Naive thymus-derived CD4-positive, alpha-beta T cell (primary cell): ENCODE measurements at regions not wholly inside any gene's neighbourhood (a gene's known extent, or its start where the extent isn't known, plus 50 kb on each side); places are given as distances from the start of the nearest gene placed in this dataset.

ENCODE experiments used
- ATAC-seq: fragments of 150-1000 bp; cut with Tn5 transposase; 2 replicates; pipeline ENCODE4 v1.10.0; 2021; ENCODE audit warnings: mild to moderate bottlenecking, moderate library complexity
- CTCF ChIA-PET: fragments of 350-600 bp; sonication (Branson Sonifier 250); formaldehyde crosslinking; loops from one replicate; lab custom pipeline; 2021; ENCODE audit warnings: antibody characterized with exemption; lab: Charles Lee
- POLR2A ChIA-PET: fragments of 350-600 bp; sonication (Branson Sonifier 250); formaldehyde crosslinking; loops from one replicate; lab custom pipeline; 2021; ENCODE audit warnings: antibody characterized with exemption, inconsistent platforms; lab: Charles Lee
- DNase-seq, 9 donors: peaks; one replicate each; pipeline versions ENCODE4 v3.0.0 to v3.0.0-alpha.2; 2020 to 2022; ENCODE audit warnings: mixed read lengths in 1 of 9
- H3K27ac ChIP-seq: one replicate; pipeline ENCODE4 v1.7.0; 2013; ENCODE audit warnings: mild to moderate bottlenecking, low read depth, low read length, moderate library complexity
- H3K27me3 ChIP-seq, 2 donors: one replicate each; pipeline ENCODE4 v1.7.0; 2013; ENCODE audit warnings: low read length in 2 of 2, mild to moderate bottlenecking in 2 of 2, moderate library complexity in 2 of 2; ENCODE audit not compliant: control insufficient read depth in 2 of 2, insufficient read depth in 2 of 2
- H3K36me3 ChIP-seq, 3 experiments: 1 replicate in 2 of 3; 2 replicates in 1 of 3; pipeline ENCODE4 v1.7.0; 2013; ENCODE audit warnings: low read length in 3 of 3, mild to moderate bottlenecking in 3 of 3, moderate library complexity in 1 of 3; ENCODE audit not compliant: insufficient read depth in 3 of 3, control insufficient read depth in 2 of 3
- H3K4me1 ChIP-seq, 2 donors: one replicate each; pipeline ENCODE4 v1.7.0; 2013; ENCODE audit warnings: low read length in 2 of 2, mild to moderate bottlenecking in 2 of 2, moderate library complexity in 1 of 2; ENCODE audit not compliant: control insufficient read depth in 2 of 2, insufficient read depth in 2 of 2
- H3K4me3 ChIP-seq: 2 replicates; pipeline ENCODE4 v1.7.0; 2013; ENCODE audit warnings: mild to moderate bottlenecking, low read length
- H3K9me3 ChIP-seq, 3 experiments: 1 replicate in 2 of 3; 2 replicates in 1 of 3; pipeline ENCODE4 v1.7.0; 2013; ENCODE audit warnings: low read length in 3 of 3; ENCODE audit not compliant: control insufficient read depth in 2 of 3
- H3K27ac Mint-ChIP-seq, 9 donors: one replicate each; pipeline ENCODE4 v1.8.0; 2020 to 2022; ENCODE audit warnings: mixed read lengths in 9 of 9, mild to moderate bottlenecking in 8 of 9, moderate library complexity in 5 of 9, inconsistent platforms in 2 of 9
- H3K27me3 Mint-ChIP-seq, 5 donors: one replicate each; pipeline ENCODE4 v1.8.0; 2021 to 2022; ENCODE audit warnings: mixed read lengths in 5 of 5, mild to moderate bottlenecking in 1 of 5
- H3K36me3 Mint-ChIP-seq, 5 donors: one replicate each; pipeline ENCODE4 v1.8.0; 2020 to 2022; ENCODE audit warnings: mixed read lengths in 5 of 5, mild to moderate bottlenecking in 3 of 5, inconsistent platforms in 1 of 5
- H3K4me1 Mint-ChIP-seq, 7 donors: one replicate each; pipeline ENCODE4 v1.8.0; 2020 to 2022; ENCODE audit warnings: mixed read lengths in 7 of 7, mild to moderate bottlenecking in 3 of 7, inconsistent platforms in 1 of 7
- H3K4me3 Mint-ChIP-seq, 10 donors: one replicate each; pipeline ENCODE4 v1.8.0; 2020 to 2022; ENCODE audit warnings: mild to moderate bottlenecking in 10 of 10, mixed read lengths in 10 of 10, moderate library complexity in 6 of 10, inconsistent platforms in 2 of 10
- H3K9me3 Mint-ChIP-seq, 11 donors: one replicate each; pipeline ENCODE4 v1.8.0; 2020 to 2022; ENCODE audit warnings: mixed read lengths in 11 of 11, mild to moderate bottlenecking in 4 of 11, inconsistent platforms in 1 of 11, moderate library complexity in 1 of 11
- intact Hi-C, 2 donors: fragments of 100-400 bp; cut with micrococcal nuclease; formaldehyde crosslinking; loops; one replicate each; pipeline ENCODE4 v1.15.1; 2023

- DNase-seq (no peak), ATAC-seq (no peak)
- H3K36me3 Mint-ChIP-seq, result no peaks in the 10 kb centered on the region
- Histone ChIP-seq H3K36me3 (no peaks in the 10 kb centered on the region), H3K4me3 (no peak overlapping the region), H3K4me1 (no peaks in the 10 kb centered on the region), H3K27me3 (no peaks in the 10 kb centered on the region), H3K9me3 (no peaks in the 10 kb centered on the region), H3K27ac (no peak overlapping the region)
- no peak overlapping the region for H3K4me3 Mint-ChIP-seq
- no peaks in the 10 kb centered on the region for H3K4me1 Mint-ChIP-seq
- peaks cover 0 to 11% (median 0%) of the 10 kb centered on the region in 5 donors for H3K27me3 Mint-ChIP-seq
- intact Hi-C loops, result no loop called here
- no peak overlapping the region for H3K27ac Mint-ChIP-seq
- H3K9me3 Mint-ChIP-seq, result peaks cover 0 to 2% (median 0%) of the 10 kb centered on the region in 11 donors
- POLR2A ChIA-PET, result no interaction called here
- CTCF ChIA-PET, result interaction anchor here (0.6 kb wide), 1 partner anchor 19 kb away, joined by 4 read pairs; no protein-coding TSS in a partner anchor
Measured at GRCh38 chr5:107271682-107272350, 398.9 kb downstream of the EFNA5 start.

DNA sequence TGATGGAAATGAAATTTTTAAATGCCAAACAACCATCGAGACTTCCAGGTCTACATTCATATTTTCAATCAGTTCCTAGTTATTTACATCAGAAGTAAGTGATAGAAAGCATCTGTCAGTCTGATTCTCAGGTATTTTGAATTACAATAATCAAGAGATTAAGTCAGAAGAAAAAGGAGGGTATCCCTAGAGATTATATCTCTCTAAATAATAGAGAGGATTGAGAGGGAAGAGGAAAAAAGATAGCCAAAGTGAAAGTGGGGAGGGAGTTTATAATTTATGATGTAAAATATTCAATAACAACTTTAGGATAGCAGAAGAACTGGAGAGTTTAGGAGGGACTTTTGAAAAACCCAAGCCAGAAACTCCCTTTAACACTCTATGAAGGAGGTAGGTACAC lies 400.2 kb downstream of the EFNA5 start:
- no peak overlapping the region for H3K4me3 ChIP-seq
- H3K36me3 Mint-ChIP-seq, result no peaks in the 10 kb centered on the region
- DNase-seq (no peak), ATAC-seq (no peak)
- ChIA-PET CTCF (interaction anchor here (0.7 kb wide), 1 partner anchor 107 kb away, joined by 3 read pairs; no protein-coding TSS in a partner anchor), POLR2A (no interaction called here)
- peaks cover 0 to 2% (median 0%) of the 10 kb centered on the region in 11 donors for H3K9me3 Mint-ChIP-seq
- H3K4me3 Mint-ChIP-seq, result no peak overlapping the region
- no peaks in the 10 kb centered on the region for H3K36me3 ChIP-seq
- intact Hi-C loops, result no loop called here
- H3K27ac Mint-ChIP-seq, result no peak overlapping the region
- H3K4me1 Mint-ChIP-seq, result no peaks in the 10 kb centered on the region
- peaks cover 0 to 11% (median 0%) of the 10 kb centered on the region in 5 donors for H3K27me3 Mint-ChIP-seq
- H3K4me1 ChIP-seq, result no peaks in the 10 kb centered on the region
- no peaks in the 10 kb centered on the region for H3K9me3 ChIP-seq
- no peaks in the 10 kb centered on the region for H3K27me3 ChIP-seq
- H3K27ac ChIP-seq, result no peak overlapping the region

GRCh38 chr5:107269678-107270077 lies 401.1 kb downstream of the EFNA5 start:
- DNase-seq, result no peak
- H3K9me3 ChIP-seq, result no peaks in the 10 kb centered on the region

GRCh38 chr5:107269256-107269655 lies 401.5 kb downstream of the EFNA5 start:
- CTCF ChIA-PET, result no interaction called here
- Mint-ChIP-seq H3K27me3 (peaks cover 0 to 11% (median 0%) of the 10 kb centered on the region in 5 donors), H3K4me1 (no peaks in the 10 kb centered on the region), H3K9me3 (peaks cover 0 to 2% (median 0%) of the 10 kb centered on the region in 11 donors), H3K36me3 (no peaks in the 10 kb centered on the region), H3K27ac (no peak overlapping the region), H3K4me3 (no peak overlapping the region)
- Histone ChIP-seq H3K4me3 (no peak overlapping the region), H3K36me3 (no peaks in the 10 kb centered on the region), H3K9me3 (no peaks in the 10 kb centered on the region), H3K27ac (no peak overlapping the region), H3K4me1 (no peaks in the 10 kb centered on the region), H3K27me3 (no peaks in the 10 kb centered on the region)
- DNase-seq (no peak), ATAC-seq (no peak)
- POLR2A ChIA-PET, result no interaction called here
- intact Hi-C loops, result no loop called here

More at GRCh38 chr5:107269678-107270077, 401.1 kb downstream of the EFNA5 start:
- H3K9me3 Mint-ChIP-seq, result peaks cover 0 to 2% (median 0%) of the 10 kb centered on the region in 11 donors
- Histone ChIP-seq H3K27me3 (no peaks in the 10 kb centered on the region), H3K36me3 (no peaks in the 10 kb centered on the region), H3K27ac (no peak overlapping the region), H3K4me1 (no peaks in the 10 kb centered on the region), H3K4me3 (no peak overlapping the region)
- no peak for ATAC-seq
- intact Hi-C loops, result no loop called here
- CTCF ChIA-PET, result no interaction called here
- no peaks in the 10 kb centered on the region for H3K4me1 Mint-ChIP-seq
- H3K27me3 Mint-ChIP-seq, result peaks cover 0 to 11% (median 0%) of the 10 kb centered on the region in 5 donors
- no peak overlapping the region for H3K27ac Mint-ChIP-seq
- POLR2A ChIA-PET, result no interaction called here
- no peaks in the 10 kb centered on the region for H3K36me3 Mint-ChIP-seq
- no peak overlapping the region for H3K4me3 Mint-ChIP-seq

GRCh38 chr5:107268241-107268640 lies 402.5 kb downstream of the EFNA5 start:
- H3K9me3 ChIP-seq, result no peaks in the 10 kb centered on the region
- ChIA-PET POLR2A (no interaction called here), CTCF (no interaction called here)
- no peaks in the 10 kb centered on the region for H3K36me3 Mint-ChIP-seq
- H3K4me3 ChIP-seq, result no peak overlapping the region
- H3K27me3 ChIP-seq, result no peaks in the 10 kb centered on the region
- no peaks in the 10 kb centered on the region for H3K36me3 ChIP-seq
- H3K27me3 Mint-ChIP-seq, result peaks cover 0 to 10% (median 0%) of the 10 kb centered on the region in 5 donors
- no peaks in the 10 kb centered on the region for H3K4me1 ChIP-seq
- ATAC-seq (no peak), DNase-seq (no peak)
- intact Hi-C loops, result no loop called here
- H3K4me1 Mint-ChIP-seq, result no peaks in the 10 kb centered on the region
- H3K4me3 Mint-ChIP-seq, result no peak overlapping the region
- no peak overlapping the region for H3K27ac Mint-ChIP-seq
- no peak overlapping the region for H3K27ac ChIP-seq
- peaks cover 0 to 2% (median 0%) of the 10 kb centered on the region in 11 donors for H3K9me3 Mint-ChIP-seq

DNA sequence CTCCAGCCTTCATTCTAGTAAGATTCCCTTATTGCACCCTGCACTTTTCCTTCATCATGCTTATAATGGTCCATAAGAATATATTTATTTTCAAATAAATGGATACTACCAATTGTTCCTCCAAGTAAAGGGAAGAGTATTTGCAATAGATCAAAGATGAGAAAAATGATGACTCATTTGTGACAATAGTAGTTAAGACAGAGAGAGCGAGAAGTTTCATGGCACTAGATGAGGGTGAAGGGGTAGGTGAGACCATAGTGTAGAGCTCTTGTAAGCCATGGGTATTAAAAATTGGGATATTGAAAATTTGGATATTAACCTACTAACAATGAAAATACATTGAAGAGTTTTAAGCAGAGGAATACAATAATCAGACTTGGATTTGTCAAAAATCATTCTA lies 404.6 kb downstream of the EFNA5 start:
- no peak for DNase-seq
- Mint-ChIP-seq H3K9me3 (peaks cover 0 to 9% (median 4%) of the 10 kb centered on the region in 11 donors), H3K4me1 (no peaks in the 10 kb centered on the region), H3K36me3 (no peaks in the 10 kb centered on the region), H3K27ac (no peak overlapping the region), H3K27me3 (peaks cover 0 to 10% (median 4%) of the 10 kb centered on the region in 5 donors), H3K4me3 (no peak overlapping the region)
- intact Hi-C loops, result no loop called here
- Histone ChIP-seq H3K27me3 (no peaks in the 10 kb centered on the region), H3K27ac (no peak overlapping the region), H3K4me1 (no peaks in the 10 kb centered on the region), H3K4me3 (no peak overlapping the region), H3K9me3 (no peaks in the 10 kb centered on the region), H3K36me3 (no peaks in the 10 kb centered on the region)
- CTCF ChIA-PET, result no interaction called here
- POLR2A ChIA-PET, result no interaction called here
- ATAC-seq, result no peak

- H3K27ac Mint-ChIP-seq, result no peak overlapping the region
- POLR2A ChIA-PET, result no interaction called here
- H3K27me3 Mint-ChIP-seq, result peaks cover 0 to 6% (median 2%) of the 10 kb centered on the region in 5 donors
- Histone ChIP-seq H3K27ac (no peak overlapping the region), H3K27me3 (no peaks in the 10 kb centered on the region), H3K4me3 (no peak overlapping the region), H3K4me1 (no peaks in the 10 kb centered on the region), H3K9me3 (no peaks in the 10 kb centered on the region), H3K36me3 (no peaks in the 10 kb centered on the region)
- no peaks in the 10 kb centered on the region for H3K4me1 Mint-ChIP-seq
- H3K9me3 Mint-ChIP-seq, result peaks cover 0 to 11% (median 5%) of the 10 kb centered on the region in 11 donors
- intact Hi-C loops, result no loop called here
- CTCF ChIA-PET, result no interaction called here
- H3K4me3 Mint-ChIP-seq, result no peak overlapping the region
- peaks cover 0 to 3% (median 0%) of the 10 kb centered on the region in 5 donors for H3K36me3 Mint-ChIP-seq
- ATAC-seq (no peak), DNase-seq (no peak)
Measured at GRCh38 chr5:107265193-107265592, 405.5 kb downstream of the EFNA5 start.
